GM19452 (cell line): ENCODE measurements at regions not wholly inside any gene's neighbourhood (a gene's known extent, or its start where the extent isn't known, plus 50 kb on each side); places are given as distances from the start of the nearest gene placed in this dataset.
"Not testable (repeated sequence)": the region's sequence is repeated elsewhere in the genome, so short reads cannot be mapped to it uniquely, and the experiment has no call there.

ENCODE experiments used
- ATAC-seq: cut with Tn5 transposase; IDR thresholded peaks from one replicate; pipeline ENCODE4 v1.9.1; 2021; ENCODE audit not compliant: unreplicated experiment

DNA sequence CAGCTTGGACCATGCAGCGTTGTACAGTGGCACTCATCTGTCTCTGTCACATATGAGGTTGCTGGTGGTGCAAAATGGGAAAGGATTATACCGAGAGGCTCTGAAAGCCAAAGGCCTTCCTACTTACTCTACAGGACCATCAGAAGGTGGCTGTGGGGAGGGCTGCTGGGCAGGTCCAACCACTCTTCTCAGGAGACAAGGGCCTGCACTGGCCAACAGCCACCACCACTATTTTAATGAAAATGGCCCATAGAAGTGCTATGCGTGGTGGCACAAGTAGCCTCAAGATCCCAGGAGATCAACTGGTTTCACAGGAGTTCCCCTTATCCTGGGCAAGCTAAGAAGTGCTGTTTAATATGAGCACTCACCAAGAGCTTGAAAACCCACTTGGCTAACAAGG lies 52.3 kb downstream of the MRPL57 start:
- ATAC-seq: no peak

DNA sequence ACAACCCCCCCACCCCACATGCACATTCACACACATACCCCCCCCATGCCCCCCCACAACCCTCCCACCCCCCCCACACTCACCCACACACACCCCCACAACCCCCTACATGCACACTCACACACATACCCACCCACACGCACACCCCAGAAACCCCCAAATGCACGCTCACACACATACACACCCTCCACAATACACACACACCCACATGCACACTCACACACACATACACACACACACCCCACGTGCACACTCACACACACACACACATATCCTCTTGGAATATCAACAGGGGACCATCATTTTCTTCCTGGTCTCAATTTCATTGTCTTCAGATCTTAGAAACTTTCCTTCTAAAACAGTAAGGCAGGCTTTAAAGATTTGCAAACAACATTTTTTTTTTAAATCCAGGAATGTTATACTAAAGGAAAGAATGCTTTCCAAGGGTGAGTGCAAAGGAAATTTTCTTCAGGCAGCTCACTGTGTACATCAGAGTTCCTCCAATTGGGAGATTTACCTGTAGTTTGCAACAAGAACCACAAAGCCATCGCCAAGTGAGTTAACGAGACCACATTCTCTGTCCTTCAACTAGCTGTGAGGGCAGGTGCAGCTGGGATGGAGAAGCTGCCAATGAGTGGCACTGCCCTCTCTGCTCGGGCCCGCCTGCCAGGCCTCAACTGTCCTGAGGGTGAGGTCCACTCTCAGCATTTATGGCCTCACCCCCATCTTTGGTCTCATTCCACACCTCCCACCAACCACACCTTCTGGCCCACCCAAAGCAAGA lies 53.0 kb downstream of the MRPL57 start:
- ATAC-seq: no peak

DNA sequence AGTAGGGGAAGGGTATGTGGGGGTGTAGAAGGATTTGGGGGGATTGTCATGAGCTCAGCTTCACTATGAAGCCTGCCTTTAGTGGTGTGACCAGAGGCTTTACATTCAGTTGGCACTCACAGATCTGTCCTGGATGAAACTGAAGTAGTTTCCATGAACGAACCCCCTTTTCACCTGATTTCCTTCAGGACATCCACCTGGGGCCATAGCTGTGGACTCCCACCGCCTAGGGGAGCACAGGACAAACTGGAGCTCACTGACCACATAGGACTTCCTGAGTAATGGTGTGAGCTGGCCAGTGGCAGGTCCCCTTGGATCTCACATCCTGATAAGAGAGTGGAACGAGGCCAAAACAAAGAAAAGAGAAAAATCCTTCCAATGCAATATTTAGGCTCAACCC lies 54.1 kb downstream of the MRPL57 start:
- ATAC-seq: no peak

DNA sequence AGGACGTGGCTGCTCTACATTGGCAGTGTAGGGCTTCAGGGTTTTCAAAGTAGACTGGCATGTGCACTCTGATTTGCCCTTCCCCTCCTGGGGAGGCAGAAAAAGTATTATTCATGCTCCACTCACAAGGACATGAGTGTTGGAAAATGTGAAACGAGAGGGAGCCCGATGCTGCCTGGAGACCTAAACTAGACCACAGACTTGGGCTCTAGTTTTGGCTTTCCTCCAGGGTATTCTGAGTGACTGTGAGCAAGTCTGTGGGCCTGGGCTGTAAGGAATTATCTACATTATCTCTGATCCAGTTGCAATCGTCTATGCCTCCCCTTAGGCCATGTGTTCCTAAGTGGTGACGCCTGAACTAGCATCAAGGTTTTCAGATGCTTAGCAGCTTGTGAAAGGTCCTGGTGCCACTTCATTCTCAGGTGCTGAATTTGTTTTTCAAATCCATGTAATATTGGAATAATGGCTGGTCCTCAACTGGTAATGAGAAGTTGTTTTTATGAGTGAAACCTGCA lies 55.0 kb downstream of the MRPL57 start:
- no peak for ATAC-seq

DNA sequence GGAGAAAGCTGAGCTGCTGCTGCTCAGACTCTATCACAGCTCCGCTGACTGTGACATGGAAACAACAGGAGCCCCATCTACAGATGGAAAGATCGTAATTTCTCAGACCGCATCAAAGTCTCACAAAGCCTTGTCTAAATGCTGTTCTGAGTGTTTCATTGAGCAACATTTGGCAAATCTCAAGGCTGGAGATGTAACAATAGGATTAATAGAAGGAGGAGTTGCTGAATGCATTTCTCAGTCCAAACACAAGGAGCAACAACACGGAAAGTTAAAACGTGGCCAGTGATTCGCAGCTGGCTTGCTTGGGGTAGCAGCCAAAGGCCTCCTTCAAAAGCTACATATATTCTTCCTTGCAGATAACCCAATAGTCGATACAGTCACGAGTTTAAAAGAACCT lies 55.7 kb downstream of the MRPL57 start:
- ATAC-seq: no peak

DNA sequence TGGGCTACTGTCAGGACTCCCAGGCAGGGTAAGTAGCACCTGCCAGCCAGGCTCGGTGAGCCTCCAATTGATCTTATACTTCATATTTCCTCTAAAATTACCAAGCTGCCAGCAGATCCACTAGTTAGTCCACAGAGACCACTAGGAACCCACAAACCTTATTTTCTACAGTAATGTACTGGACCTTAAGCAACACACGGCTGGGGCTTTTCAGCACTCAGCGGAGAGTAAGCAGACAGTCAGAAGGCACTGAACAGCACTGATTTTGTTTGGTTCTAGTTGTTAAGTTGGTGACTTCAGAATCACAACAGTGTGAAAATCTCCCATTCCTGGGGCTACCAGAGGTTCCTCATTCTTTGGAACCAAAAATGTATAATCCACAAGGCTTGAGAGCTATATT lies 56.1 kb downstream of the MRPL57 start:
- no peak for ATAC-seq

DNA sequence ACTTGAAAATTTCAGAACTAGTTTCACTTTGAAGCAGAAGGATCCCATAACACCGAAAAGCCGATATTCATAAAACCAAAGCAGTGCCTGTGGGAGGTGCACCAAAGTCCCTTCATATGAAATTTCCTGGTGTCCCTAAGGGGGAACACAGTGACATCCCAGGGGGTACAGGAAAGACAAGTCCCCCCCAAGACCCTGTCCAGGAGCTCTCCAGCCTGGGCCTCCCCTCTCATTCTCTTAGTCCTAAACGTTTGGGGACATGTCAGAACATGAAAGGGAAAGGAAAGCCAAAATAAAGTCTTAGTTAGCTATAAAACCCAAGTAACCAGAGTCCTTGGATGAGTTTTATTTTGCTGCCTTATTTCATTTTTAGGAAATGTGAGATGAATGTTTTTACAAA lies 56.6 kb downstream of the MRPL57 start:
- ATAC-seq: no peak

DNA sequence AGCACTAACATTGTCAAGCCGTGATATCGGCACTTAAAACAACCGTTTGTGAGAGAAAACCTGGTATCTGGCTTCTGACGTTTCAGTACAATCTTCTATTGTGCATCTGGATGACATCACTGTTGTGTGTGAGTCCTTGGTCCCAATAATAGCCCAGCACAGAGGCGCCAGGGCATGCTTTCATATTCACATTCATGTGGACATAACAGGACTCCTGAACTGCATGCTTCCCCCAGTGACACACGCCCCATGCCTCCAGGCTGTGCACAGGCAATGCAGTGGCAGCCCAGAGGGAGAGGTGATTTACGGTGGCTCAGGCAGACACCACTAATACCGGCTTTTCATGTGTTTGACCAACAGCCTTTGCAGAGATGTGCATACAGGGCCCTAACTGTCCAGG lies 58.1 kb downstream of the MRPL57 start:
- ATAC-seq: no peak

DNA sequence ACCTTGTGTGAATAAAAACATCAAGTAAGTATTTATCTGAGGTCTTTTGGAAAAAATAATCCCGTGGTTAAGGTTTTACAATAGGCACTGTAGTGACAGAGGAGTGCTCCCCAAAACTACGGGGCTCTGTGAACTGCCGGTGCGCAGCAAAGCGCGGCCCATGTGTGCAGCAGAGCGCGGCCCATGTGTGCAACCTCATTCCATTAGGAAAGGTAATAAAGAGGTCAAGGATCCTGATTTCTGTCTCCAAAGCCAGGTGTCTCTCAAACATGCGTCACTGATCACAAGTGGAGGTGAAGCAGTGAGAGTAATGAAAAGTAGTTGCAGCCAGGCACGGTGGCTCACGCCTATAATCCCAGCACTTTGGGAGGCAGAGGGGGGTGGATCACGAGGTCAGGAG lies 58.7 kb downstream of the MRPL57 start:
- no peak for ATAC-seq

DNA sequence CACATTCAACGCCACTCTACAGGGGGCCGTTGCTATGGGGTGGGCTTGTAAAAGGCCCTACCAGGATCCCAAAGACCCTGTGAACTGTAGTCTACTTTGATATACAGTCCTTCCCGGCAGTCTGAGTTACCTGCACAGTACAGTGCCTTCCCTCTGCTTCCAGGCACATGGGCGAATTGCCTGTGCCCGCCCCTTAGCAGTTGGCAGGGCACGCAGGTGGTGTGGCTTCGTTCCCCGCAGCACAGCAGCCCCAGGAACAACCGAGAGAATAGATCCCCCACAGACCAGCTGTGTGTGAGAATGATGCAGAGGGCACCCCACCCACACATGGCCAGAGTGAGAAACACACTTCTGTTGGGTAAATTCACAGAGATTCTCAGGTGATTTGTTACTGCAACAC lies 60.6 kb downstream of the MRPL57 start:
- no peak for ATAC-seq

DNA sequence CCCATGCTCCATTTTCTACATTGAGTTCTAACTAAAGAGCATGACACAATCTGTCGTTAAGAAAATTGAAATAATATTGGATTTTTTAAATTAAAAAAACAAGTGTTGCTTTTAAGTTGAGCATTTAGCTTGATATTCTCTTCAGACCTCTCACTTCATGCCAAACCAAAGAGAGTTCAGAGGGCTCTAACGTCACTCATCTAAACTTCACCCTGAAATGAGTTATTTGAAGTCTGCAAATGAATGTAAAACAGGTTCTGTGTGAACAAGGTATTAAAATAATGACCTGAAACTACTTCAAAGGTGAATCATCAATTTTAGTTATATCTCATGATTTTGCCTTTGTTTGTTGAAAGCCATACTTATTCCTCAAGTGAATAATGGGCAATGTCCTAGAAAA lies 61.8 kb downstream of the MRPL57 start:
- no peak for ATAC-seq

DNA sequence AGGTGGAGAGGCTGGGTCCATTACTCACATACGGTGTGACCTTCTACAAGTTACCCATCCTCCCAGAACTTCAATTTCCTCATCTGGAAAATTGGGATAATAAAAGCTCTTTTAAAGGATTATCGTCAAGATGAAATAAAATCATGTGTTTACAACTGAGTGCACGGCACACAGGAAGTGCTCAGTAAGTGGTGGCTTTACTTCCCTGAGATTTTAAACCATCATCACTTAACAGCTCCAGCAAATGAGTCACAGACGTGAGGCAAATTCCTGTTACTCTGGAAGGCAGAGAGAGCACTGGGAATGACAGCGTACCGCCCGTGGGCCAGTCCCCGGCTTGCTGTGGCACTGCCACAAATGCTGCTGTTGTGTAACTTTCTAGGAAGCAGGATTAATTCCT lies 64.1 kb downstream of the MRPL57 start:
- no peak for ATAC-seq

DNA sequence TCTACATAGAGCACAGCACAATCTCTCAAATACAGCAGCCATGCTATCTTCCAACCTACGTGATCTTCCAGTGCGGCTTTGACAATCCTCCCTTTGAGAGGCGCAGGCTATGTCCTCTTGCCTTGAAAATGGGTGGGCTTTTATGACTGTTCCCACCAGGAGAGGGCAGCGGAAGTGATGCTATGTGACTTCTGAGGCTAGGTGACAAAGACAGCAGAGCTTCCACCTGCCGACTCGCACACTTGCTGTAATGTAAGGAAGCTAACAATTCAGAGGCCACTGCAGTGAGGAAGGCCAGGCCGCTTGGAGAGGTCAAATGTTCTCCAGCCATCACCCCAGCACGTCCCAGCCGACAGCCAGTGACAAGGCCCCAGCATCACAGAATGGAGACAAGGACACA lies 65.8 kb downstream of the MRPL57 start:
- ATAC-seq: no peak

DNA sequence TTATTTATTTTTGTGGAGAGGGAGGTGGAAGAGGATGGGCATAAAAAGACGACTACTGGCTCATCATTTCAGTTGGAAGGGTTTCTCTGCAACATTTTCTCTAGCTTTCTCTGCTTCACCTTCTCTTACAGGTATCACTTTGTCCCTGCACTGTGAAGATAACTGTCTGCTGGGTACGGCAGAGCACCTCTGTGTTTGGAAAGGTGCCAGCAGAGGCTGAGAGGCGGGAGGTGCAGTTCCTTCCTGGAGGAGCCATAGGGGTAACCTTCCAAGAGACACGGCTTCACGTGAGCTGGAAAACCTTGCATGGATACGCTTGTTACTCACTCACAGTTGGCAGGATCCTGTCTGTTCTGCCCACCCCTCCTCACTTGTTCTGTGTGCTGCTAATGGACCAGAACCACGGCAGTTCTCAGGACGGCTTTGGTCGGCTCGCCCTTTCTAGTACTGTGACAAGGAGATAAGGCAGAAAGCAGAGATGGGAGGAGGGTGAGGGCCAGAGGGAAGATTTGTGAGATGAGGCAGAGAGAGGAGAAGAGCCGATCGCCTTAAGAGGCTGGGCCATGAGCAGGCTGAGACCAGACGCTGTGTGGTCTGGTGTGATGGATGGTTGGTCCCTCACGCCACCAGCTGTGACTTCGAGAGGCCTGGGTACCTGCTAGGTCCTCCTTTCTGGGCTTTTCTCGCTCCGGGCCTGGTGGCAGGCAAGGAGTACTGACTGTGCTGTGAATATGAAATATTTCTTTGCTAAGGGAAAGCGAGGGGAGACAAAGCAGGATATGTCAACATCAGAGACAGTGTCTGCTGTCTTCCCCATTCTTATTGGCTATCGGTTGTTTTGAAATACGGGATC lies 66.8 kb downstream of the MRPL57 start:
- no peak for ATAC-seq

DNA sequence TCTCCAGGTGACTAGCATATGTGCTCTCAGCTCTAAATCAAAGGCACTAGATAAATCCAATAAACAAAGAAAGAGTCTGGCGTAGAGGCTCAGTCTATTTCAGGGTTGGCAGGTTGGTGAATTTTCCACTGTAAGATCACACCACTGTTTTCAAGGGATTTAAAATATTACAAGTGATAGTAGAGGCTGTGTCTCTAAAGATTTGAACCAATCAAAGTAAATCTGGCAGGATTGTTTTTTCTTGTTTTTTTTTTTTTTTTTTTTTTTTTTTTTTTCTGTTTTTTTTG lies 67.4 kb downstream of the MRPL57 start:
- ATAC-seq: not testable (repeated sequence)

DNA sequence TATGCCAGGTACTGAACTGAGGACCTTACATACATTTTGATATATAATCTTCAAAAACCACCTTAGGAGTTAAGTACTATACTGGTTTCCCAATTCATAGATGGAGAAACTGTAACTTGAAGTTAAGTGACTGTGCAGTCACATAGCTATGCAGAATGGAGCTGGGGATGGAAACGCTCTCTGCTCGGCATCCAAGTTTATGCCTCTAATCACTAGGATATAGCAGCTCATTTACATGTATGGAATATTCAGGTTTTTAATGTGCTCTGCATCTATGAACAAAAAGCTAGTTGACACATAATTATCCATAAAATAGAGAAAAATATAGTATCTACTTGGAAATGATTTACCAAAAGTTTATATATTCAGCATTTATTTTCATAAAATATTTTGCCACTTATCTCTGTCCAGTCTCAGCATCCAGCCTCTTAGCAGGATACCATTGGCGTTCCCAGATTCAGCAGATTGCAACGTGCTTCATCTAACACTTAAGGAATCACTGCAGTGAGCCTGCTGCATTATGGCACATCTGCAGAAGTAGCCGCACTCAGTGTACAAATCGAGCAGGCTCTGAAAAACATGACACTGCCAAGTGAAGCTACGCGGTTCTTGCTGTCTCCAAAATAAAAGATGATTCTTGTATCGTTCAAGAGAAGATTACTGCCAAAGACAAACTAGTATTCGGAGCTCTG lies 70.4 kb downstream of the MRPL57 start:
- no peak for ATAC-seq

DNA sequence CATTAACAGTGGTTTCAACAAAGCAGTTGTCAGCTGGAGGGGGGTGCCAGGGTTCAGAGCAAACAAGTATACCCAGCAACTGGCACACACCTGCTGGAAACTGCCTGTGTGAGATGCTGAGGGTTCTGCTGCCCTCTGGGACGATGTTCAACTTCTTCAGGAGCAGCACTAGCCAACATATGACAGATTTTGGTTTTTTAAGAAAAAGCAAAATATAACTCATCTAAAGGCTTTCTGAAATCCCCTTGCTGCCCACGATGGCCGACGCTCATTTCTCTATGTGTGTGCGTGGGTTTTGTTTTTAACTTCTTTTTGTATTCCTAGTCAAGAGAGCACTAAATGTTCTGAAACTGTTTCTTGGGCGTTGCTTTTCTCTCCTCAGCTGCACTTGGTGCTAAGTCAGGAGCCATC lies 79.9 kb downstream of the MRPL57 start:
- no peak for ATAC-seq

DNA sequence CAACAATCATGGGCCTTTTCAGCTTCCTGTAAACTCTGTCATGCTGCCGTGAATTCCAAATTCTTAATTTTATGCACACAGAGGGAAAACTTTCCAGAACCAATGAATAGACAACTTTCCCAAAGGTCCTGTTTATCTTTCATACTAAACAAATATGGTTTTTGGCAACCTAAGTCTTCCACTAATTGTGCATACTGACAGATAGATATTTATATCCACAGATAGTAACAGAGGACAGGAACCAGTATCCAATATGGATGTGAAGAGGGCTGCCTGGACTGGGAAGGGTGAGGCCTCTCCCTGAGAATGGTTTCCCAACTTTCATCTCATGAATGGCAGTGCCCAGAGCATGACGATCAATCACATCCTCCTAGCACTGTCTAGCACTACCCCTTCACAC lies 80.4 kb downstream of the MRPL57 start:
- ATAC-seq: no peak

DNA sequence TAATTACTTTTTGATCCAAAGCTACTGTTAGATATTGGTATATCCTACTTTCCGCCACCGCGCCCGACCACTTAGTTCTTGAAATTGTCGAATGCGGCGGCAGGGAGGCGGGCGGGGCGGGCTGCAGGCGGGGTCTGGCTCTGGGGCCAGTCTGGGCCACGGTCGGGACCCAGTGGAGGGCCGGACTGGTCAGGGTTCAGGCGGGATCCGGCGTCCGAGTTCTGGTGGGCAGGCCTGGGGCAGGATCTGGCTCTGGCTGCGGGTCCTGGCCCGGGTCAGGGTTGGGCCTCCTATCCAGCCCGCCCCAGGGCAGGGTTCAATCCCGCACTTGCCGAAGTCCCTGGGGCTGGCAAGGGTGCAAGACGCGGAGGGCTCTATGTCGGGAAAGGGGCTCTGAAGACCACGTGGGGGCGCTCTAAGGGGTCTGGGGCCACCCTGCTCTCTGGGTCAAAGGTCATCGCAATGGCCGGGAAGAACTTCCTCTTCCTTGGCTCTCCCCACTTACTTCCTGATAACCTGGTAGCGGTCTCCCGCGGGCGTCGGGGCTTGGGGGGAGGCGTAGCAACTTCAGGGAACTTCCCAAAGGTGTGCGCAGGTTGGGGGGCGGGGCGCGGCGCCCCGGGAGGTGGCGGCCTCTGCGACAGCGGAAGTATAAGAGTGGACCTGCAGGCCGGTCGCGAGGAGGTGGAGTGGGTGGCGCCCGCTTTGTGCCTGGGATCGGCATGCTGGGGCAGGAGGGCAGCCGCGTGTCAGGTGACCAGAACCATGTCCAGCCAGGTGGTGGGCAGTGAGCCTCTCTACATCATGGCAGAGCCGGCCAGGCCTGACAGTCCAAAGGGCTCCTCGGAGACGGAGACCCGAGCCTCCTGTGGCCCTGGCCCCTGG lies 83.4 kb downstream of the MRPL57 start:
- no peak for ATAC-seq

DNA sequence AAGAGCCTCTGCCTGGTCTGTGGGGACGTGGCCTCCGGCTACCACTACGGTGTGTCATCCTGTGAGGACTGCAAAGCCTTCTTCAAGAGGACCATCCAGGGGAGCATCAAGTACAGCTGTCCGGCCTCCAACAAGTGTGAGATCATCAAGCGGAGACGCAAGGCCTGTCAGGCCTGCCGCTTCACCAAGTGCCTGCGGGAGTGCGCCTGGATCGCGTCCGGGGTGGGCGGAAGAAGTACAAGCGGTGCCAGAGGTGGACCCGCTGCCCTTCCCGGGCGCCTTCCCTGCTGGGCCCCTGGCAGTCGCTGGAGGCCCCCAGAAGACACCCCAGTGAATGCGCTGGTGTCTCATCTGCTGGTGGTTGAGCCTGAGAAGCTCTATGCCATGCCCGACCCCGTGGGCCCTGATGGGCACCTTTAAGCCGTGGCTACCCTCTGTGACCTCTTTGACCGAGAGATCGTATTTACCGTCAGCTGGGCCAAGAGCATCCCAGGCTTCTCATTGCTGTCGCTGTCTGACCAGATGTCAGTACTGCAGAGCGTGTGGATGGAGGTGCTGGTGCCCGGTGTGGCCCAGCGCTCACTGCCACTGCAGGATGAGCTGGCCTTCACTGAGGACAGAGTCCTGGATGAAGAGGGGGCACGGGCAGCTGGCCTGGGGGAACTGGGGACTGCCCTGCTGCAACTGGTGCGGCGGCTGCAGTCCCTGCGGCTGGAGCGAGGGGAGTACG lies 84.3 kb downstream of the MRPL57 start:
- ATAC-seq: not testable (repeated sequence)
